ENCODE measurements at regions not wholly inside any gene's neighbourhood (a gene's known extent, or its start where the extent isn't known, plus 50 kb on each side); places are given as distances from the start of the nearest gene placed in this dataset.

GRCh38 chr13:61738236-61738750, 322.6 kb upstream of the PCDH20 start:
- intact Hi-C loops (cut with DNase I), result no loop called here
- H3K27ac ChIP-seq (ENCODE audit: low read length), result no peak overlapping the region
- no peak for DNase-seq
- H3K9me3 ChIP-seq (ENCODE audit: control insufficient read depth, low read length), result no peaks in the 10 kb centered on the region
- no peaks in the 10 kb centered on the region for H3K27me3 ChIP-seq (ENCODE audit: control insufficient read depth, insufficient read depth)
- no peaks in the 10 kb centered on the region for H3K4me1 ChIP-seq (ENCODE audit: control insufficient read depth, insufficient read depth, low read length)
- no peak overlapping the region for H3K4me3 ChIP-seq (ENCODE audit: low read length)
- no peak for ATAC-seq
- 48% methylated on average over 2 of the region's 2 CpGs for WGBS

- H3K4me1 ChIP-seq (ENCODE audit: control insufficient read depth, insufficient read depth, low read length), result no peaks in the 10 kb centered on the region
- intact Hi-C loops (cut with DNase I), result no loop called here
- WGBS, result 62% methylated on average over 1 of the region's 1 CpG
- ATAC-seq (no peak), DNase-seq (no peak)
- H3K27me3 ChIP-seq (ENCODE audit: control insufficient read depth, insufficient read depth), result no peaks in the 10 kb centered on the region
- no peak overlapping the region for H3K27ac ChIP-seq (ENCODE audit: low read length)
- H3K9me3 ChIP-seq (ENCODE audit: control insufficient read depth, low read length), result no peaks in the 10 kb centered on the region
- no peak overlapping the region for H3K4me3 ChIP-seq (ENCODE audit: low read length)
Observed at GRCh38 chr13:61734683-61735082, 319.0 kb upstream of the PCDH20 start.

GRCh38 chr13:61728471-61728870, 312.8 kb upstream of the PCDH20 start:
- Histone ChIP-seq H3K4me1 (ENCODE audit: control insufficient read depth, insufficient read depth, low read length) (no peaks in the 10 kb centered on the region), H3K9me3 (ENCODE audit: control insufficient read depth, low read length) (no peaks in the 10 kb centered on the region), H3K4me3 (ENCODE audit: low read length) (no peak overlapping the region), H3K27me3 (ENCODE audit: control insufficient read depth, insufficient read depth) (no peaks in the 10 kb centered on the region), H3K27ac (ENCODE audit: low read length) (no peak overlapping the region)
- peak; percentile 71 to 79 for ATAC-seq
- DNase-seq, result no peak
- intact Hi-C loops (cut with DNase I), result no loop called here
- WGBS, result 13% methylated on average over 1 of the region's 1 CpG

- no peaks in the 10 kb centered on the region for H3K4me1 ChIP-seq (ENCODE audit: control insufficient read depth, insufficient read depth, low read length)
- no peak overlapping the region for H3K27ac ChIP-seq (ENCODE audit: low read length)
- H3K4me3 ChIP-seq (ENCODE audit: low read length), result no peak overlapping the region
- intact Hi-C loops (cut with DNase I), result no loop called here
- DNase-seq (no peak), ATAC-seq (no peak)
- H3K9me3 ChIP-seq (ENCODE audit: control insufficient read depth, low read length), result no peaks in the 10 kb centered on the region
- H3K27me3 ChIP-seq (ENCODE audit: control insufficient read depth, insufficient read depth), result no peaks in the 10 kb centered on the region
- WGBS, result 32% methylated on average over 2 of the region's 2 CpGs
Observed at GRCh38 chr13:61727767-61728166, 312.1 kb upstream of the PCDH20 start.

- intact Hi-C loops (cut with DNase I), result no loop called here
- Histone ChIP-seq H3K4me3 (ENCODE audit: low read length) (no peak overlapping the region), H3K27ac (ENCODE audit: low read length) (no peak overlapping the region), H3K4me1 (ENCODE audit: control insufficient read depth, insufficient read depth, low read length) (no peaks in the 10 kb centered on the region), H3K27me3 (ENCODE audit: control insufficient read depth, insufficient read depth) (no peaks in the 10 kb centered on the region), H3K9me3 (ENCODE audit: control insufficient read depth, low read length) (no peaks in the 10 kb centered on the region)
- ATAC-seq, result no peak
- DNase-seq, result no peak
Observed at GRCh38 chr13:61725806-61726205, 310.2 kb upstream of the PCDH20 start.

GRCh38 chr13:61722119-61722518, 306.5 kb upstream of the PCDH20 start:
- DNase-seq, result no peak
- ATAC-seq, result no peak
- Histone ChIP-seq H3K27me3 (ENCODE audit: control insufficient read depth, insufficient read depth) (no peaks in the 10 kb centered on the region), H3K4me1 (ENCODE audit: control insufficient read depth, insufficient read depth, low read length) (no peaks in the 10 kb centered on the region), H3K9me3 (ENCODE audit: control insufficient read depth, low read length) (no peaks in the 10 kb centered on the region), H3K4me3 (ENCODE audit: low read length) (no peak overlapping the region), H3K27ac (ENCODE audit: low read length) (no peak overlapping the region)
- 77% methylated on average over 2 of the region's 2 CpGs for WGBS
- intact Hi-C loops (cut with DNase I), result no loop called here

GRCh38 chr13:61712621-61713020, 297.0 kb upstream of the PCDH20 start:
- no peaks in the 10 kb centered on the region for H3K9me3 ChIP-seq (ENCODE audit: control insufficient read depth, low read length)
- intact Hi-C loops (cut with DNase I), result no loop called here
- no peaks in the 10 kb centered on the region for H3K27me3 ChIP-seq (ENCODE audit: control insufficient read depth, insufficient read depth)
- H3K4me1 ChIP-seq (ENCODE audit: control insufficient read depth, insufficient read depth, low read length), result no peaks in the 10 kb centered on the region
- DNase-seq (no peak), ATAC-seq (no peak)
- no peak overlapping the region for H3K27ac ChIP-seq (ENCODE audit: low read length)
- WGBS, result 35% methylated on average over 1 of the region's 1 CpG
- H3K4me3 ChIP-seq (ENCODE audit: low read length), result no peak overlapping the region

- ATAC-seq (no peak), DNase-seq (no peak)
- WGBS, result 95% methylated on average over 1 of the region's 1 CpG
- intact Hi-C loops (cut with DNase I), result no loop called here
- H3K27me3 ChIP-seq (ENCODE audit: control insufficient read depth, insufficient read depth), result no peaks in the 10 kb centered on the region
- no peaks in the 10 kb centered on the region for H3K4me1 ChIP-seq (ENCODE audit: control insufficient read depth, insufficient read depth, low read length)
- no peak overlapping the region for H3K27ac ChIP-seq (ENCODE audit: low read length)
- H3K9me3 ChIP-seq (ENCODE audit: control insufficient read depth, low read length), result no peaks in the 10 kb centered on the region
- no peak overlapping the region for H3K4me3 ChIP-seq (ENCODE audit: low read length)
Observed at GRCh38 chr13:61709258-61709657, 293.6 kb upstream of the PCDH20 start.

- Histone ChIP-seq H3K27ac (ENCODE audit: low read length) (no peak overlapping the region), H3K4me3 (ENCODE audit: low read length) (no peak overlapping the region), H3K27me3 (ENCODE audit: control insufficient read depth, insufficient read depth) (no peaks in the 10 kb centered on the region), H3K4me1 (ENCODE audit: control insufficient read depth, insufficient read depth, low read length) (no peaks in the 10 kb centered on the region), H3K9me3 (ENCODE audit: control insufficient read depth, low read length) (no peaks in the 10 kb centered on the region)
- 79% methylated on average over 2 of the region's 2 CpGs for WGBS
- intact Hi-C loops (cut with DNase I), result no loop called here
- DNase-seq (no peak), ATAC-seq (no peak)
Observed at GRCh38 chr13:61706899-61707298, 291.2 kb upstream of the PCDH20 start.

GRCh38 chr13:61700620-61701019, 285.0 kb upstream of the PCDH20 start:
- Histone ChIP-seq H3K4me3 (ENCODE audit: low read length) (no peak overlapping the region), H3K4me1 (ENCODE audit: control insufficient read depth, insufficient read depth, low read length) (no peaks in the 10 kb centered on the region), H3K27ac (ENCODE audit: low read length) (no peak overlapping the region), H3K27me3 (ENCODE audit: control insufficient read depth, insufficient read depth) (no peaks in the 10 kb centered on the region), H3K9me3 (ENCODE audit: control insufficient read depth, low read length) (no peaks in the 10 kb centered on the region)
- DNase-seq (no peak), ATAC-seq (no peak)
- intact Hi-C loops (cut with DNase I), result no loop called here
- WGBS, result 78% methylated on average over 2 of the region's 2 CpGs

- ATAC-seq, result no peak
- no peak overlapping the region for H3K4me3 ChIP-seq (ENCODE audit: low read length)
- 83% methylated on average over 4 of the region's 4 CpGs for WGBS
Observed at GRCh38 chr13:61700181-61700580, 284.5 kb upstream of the PCDH20 start.

GRCh38 chr13:61696676-61697075, 281.0 kb upstream of the PCDH20 start:
- H3K4me3 ChIP-seq (ENCODE audit: low read length), result no peak overlapping the region

More at GRCh38 chr13:61700181-61700580, 284.5 kb upstream of the PCDH20 start:
- no peaks in the 10 kb centered on the region for H3K9me3 ChIP-seq (ENCODE audit: control insufficient read depth, low read length)
- H3K4me1 ChIP-seq (ENCODE audit: control insufficient read depth, insufficient read depth, low read length), result no peaks in the 10 kb centered on the region
- no peaks in the 10 kb centered on the region for H3K27me3 ChIP-seq (ENCODE audit: control insufficient read depth, insufficient read depth)
- intact Hi-C loops (cut with DNase I), result no loop called here
- no peak overlapping the region for H3K27ac ChIP-seq (ENCODE audit: low read length)
- no peak for DNase-seq

More at GRCh38 chr13:61696676-61697075, 281.0 kb upstream of the PCDH20 start:
- Histone ChIP-seq H3K27ac (ENCODE audit: low read length) (no peak overlapping the region), H3K27me3 (ENCODE audit: control insufficient read depth, insufficient read depth) (no peaks in the 10 kb centered on the region), H3K9me3 (ENCODE audit: control insufficient read depth, low read length) (no peaks in the 10 kb centered on the region), H3K4me1 (ENCODE audit: control insufficient read depth, insufficient read depth, low read length) (no peaks in the 10 kb centered on the region)
- no peak for ATAC-seq
- intact Hi-C loops (cut with DNase I), result no loop called here
- WGBS, result 34% methylated on average over 5 of the region's 5 CpGs
- no peak for DNase-seq
